Aorta (tissue), 5 donors: ENCODE measurements at regions not wholly inside any gene's neighbourhood (a gene's known extent, or its start where the extent isn't known, plus 50 kb on each side); places are given as distances from the start of the nearest gene placed in this dataset.
A peak's percentile ranks its signal among the peaks of the same experiment; 100 is the strongest.
"Not testable (repeated sequence)": the region's sequence is repeated elsewhere in the genome, so short reads cannot be mapped to it uniquely, and the experiment has no call there.

Source experiments
- ATAC-seq: fragments of 200-7000 bp; cut with Tn5 transposase; one replicate; pipeline ENCODE4 v1.9.1; 2022; ENCODE audit warnings: moderate library complexity; ENCODE audit not compliant: low FRiP score
- DNase-seq, 2 donors: peaks; one replicate each; pipeline ENCODE4 v3.0.0-alpha.2; 2020
- H3K27ac ChIP-seq, 2 donors: one replicate each; pipeline ENCODE4 v1.5.1; 2013; ENCODE audit warnings: low read length in 2 of 2, mild to moderate bottlenecking in 2 of 2, moderate library complexity in 2 of 2, control low read depth in 1 of 2, inconsistent platforms in 1 of 2, low read depth in 1 of 2
- H3K27me3 ChIP-seq, 2 donors: one replicate each; pipeline ENCODE4 v1.6.1; 2013; ENCODE audit warnings: control low read depth in 1 of 2, low read length in 1 of 2, mild to moderate bottlenecking in 1 of 2, moderate library complexity in 1 of 2; ENCODE audit not compliant: insufficient read depth in 2 of 2, control insufficient read depth in 1 of 2
- H3K36me3 ChIP-seq, 2 donors: one replicate each; pipeline ENCODE4 v1.6.1; 2013; ENCODE audit warnings: control low read depth in 1 of 2, low read length in 1 of 2, mild to moderate bottlenecking in 1 of 2; ENCODE audit not compliant: insufficient read depth in 2 of 2, control insufficient read depth in 1 of 2
- H3K4me1 ChIP-seq, 2 donors: one replicate each; pipeline ENCODE4 v1.6.1; 2013; ENCODE audit warnings: low read length in 2 of 2, control low read depth in 1 of 2, mild to moderate bottlenecking in 1 of 2, moderate library complexity in 1 of 2; ENCODE audit not compliant: insufficient read depth in 2 of 2, control insufficient read depth in 1 of 2
- H3K4me3 ChIP-seq, 2 donors: one replicate each; pipeline ENCODE4 v1.5.1; 2013; ENCODE audit warnings: low read length in 2 of 2, control low read depth in 1 of 2, mild to moderate bottlenecking in 1 of 2
- H3K9me3 ChIP-seq: one replicate; pipeline ENCODE4 v1.6.1; 2013; ENCODE audit warnings: mild to moderate bottlenecking, low read length; ENCODE audit not compliant: control insufficient read depth
- WGBS, 2 donors: extraction: QIAGEN DNeasy Blood & Tissue Kit; methylation state at CpG; one replicate each; pipeline ENCODE4 v1.1.7; 2013; 5-methylcytosine and 5-hydroxymethylcytosine counted together
- intact Hi-C, 2 donors: fragments of 100-400 bp; cut with DNase I; formaldehyde crosslinking; loops; one replicate each; pipeline versions ENCODE4 v1.14.2 to v1.15.0; 2022
- donor health status: healthy with polysubstance abuse.
- donor health status: Bipolar disorder and iron deficiency.
- donor health status: DM: no; HTN: no; CAD: no.
- donor health status: DM: no; HTN: no; CAD: no.
- donor health status: DM: yes; HTN: yes; CAD: no.

DNA sequence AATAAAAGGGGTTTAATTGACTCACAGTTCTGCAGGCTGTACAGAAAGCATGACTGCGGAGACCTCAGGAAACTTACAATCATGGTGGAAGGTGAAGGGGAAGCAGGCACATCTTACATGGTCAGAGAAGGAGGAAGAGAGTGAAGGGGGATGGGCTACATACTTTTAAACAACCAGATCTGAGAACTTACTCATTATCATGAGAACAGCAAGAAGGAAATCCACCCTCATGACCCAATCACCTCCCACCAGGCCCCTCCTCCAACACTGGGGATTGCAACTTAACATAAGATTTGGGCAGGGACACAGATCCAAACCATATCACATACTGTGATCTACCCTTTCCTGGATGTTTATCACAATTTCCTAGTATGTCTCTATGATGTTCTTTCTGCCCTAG lies 1093.0 kb upstream of the TMEM132C start:
- not testable (repeated sequence) for ATAC-seq

GRCh38 chr12:127174881-127175280 lies 1092.1 kb upstream of the TMEM132C start:
- no peaks in the 10 kb centered on the region for H3K4me1 ChIP-seq
- no peak for DNase-seq
- H3K27ac ChIP-seq, result no peak overlapping the region
- H3K27me3 ChIP-seq, result peaks cover 0 to 2% of the 10 kb centered on the region in 2 donors
- intact Hi-C loops, result no loop called here
- no peaks in the 10 kb centered on the region for H3K36me3 ChIP-seq
- peaks cover 11% of the 10 kb centered on the region for H3K9me3 ChIP-seq
- H3K4me3 ChIP-seq, result no peak overlapping the region
- no peak for ATAC-seq
- WGBS, 2 donors, result 78 to 83% methylated on average over 6 of the region's 6 CpGs

More for the DNA sequence above, 1093.0 kb upstream of the TMEM132C start:
- H3K4me1 ChIP-seq, H3K27me3 ChIP-seq, intact Hi-C loops, H3K36me3 ChIP-seq, H3K4me3 ChIP-seq, DNase-seq, H3K27ac ChIP-seq: not testable (repeated sequence)
- 87 to 96% methylated on average over 1 of the region's 1 CpG for WGBS, 2 donors
- H3K9me3 ChIP-seq, result peaks cover 11% of the 10 kb centered on the region

DNA sequence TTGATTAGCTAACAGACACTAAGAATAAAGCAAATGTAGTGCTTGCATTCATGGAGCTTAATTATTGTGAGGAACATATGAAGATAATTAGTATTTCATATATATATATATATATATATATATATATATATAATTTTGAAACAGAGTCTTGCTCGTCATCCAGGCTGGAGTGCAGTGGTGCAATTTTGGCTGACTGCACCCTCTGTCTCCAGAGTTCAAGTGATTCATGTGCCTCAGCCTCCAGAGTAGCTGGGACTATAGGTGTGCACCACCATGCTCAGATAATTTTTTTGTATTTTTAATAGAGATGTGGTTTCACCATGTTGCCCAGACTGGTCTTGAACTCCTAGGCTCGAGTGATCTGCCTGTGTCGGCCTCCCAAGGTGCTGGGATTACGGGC lies 1091.6 kb upstream of the TMEM132C start:
- no peak for DNase-seq
- ATAC-seq, result no peak
- Histone ChIP-seq H3K9me3 (peaks cover 11% of the 10 kb centered on the region), H3K27ac (no peak overlapping the region), H3K36me3 (no peaks in the 10 kb centered on the region), H3K4me1 (no peaks in the 10 kb centered on the region), H3K4me3 (no peak overlapping the region), H3K27me3 (peaks cover 0 to 2% of the 10 kb centered on the region in 2 donors)
- 84 to 88% methylated on average over 4 of the region's 4 CpGs for WGBS, 2 donors
- intact Hi-C loops, result no loop called here

- Histone ChIP-seq H3K27me3 (peaks cover 0 to 2% of the 10 kb centered on the region in 2 donors), H3K27ac (no peak overlapping the region), H3K36me3 (no peaks in the 10 kb centered on the region), H3K4me3 (no peak overlapping the region), H3K9me3 (peaks cover 11% of the 10 kb centered on the region), H3K4me1 (no peaks in the 10 kb centered on the region)
- ATAC-seq, result no peak
- intact Hi-C loops, result no loop called here
- DNase-seq, result no peak
- WGBS, 2 donors, result 92 to 94% methylated on average over 4 of the region's 4 CpGs
Measured at GRCh38 chr12:127176804-127177203, 1090.2 kb upstream of the TMEM132C start.

DNA sequence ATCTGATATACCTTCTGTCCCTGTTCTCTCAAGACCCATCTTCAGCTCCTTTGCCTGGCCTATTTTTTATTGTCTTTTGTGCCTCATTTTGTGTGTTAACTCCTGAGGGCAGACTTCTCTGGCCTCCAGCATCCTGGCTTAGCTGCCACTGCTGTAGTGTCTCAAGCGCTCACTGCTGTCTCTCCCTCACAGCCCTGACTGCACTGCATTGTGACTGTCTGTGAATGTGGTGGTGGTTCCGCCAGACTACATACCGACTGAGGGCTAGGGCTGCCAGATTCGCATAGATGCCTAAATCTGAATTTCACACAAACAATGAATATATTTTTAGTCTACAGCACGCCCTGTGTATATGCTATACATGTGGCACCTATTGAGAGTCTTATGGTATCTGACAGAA lies 1088.9 kb upstream of the TMEM132C start:
- no peaks in the 10 kb centered on the region for H3K36me3 ChIP-seq
- DNase-seq (no peak), ATAC-seq (no peak)
- 87 to 90% methylated on average over 5 of the region's 5 CpGs for WGBS, 2 donors
- no peak overlapping the region for H3K4me3 ChIP-seq
- intact Hi-C loops, result no loop called here
- peaks cover 0 to 2% of the 10 kb centered on the region in 2 donors for H3K27me3 ChIP-seq
- peaks cover 9% of the 10 kb centered on the region for H3K9me3 ChIP-seq
- no peaks in the 10 kb centered on the region for H3K4me1 ChIP-seq
- H3K27ac ChIP-seq, result no peak overlapping the region

DNA sequence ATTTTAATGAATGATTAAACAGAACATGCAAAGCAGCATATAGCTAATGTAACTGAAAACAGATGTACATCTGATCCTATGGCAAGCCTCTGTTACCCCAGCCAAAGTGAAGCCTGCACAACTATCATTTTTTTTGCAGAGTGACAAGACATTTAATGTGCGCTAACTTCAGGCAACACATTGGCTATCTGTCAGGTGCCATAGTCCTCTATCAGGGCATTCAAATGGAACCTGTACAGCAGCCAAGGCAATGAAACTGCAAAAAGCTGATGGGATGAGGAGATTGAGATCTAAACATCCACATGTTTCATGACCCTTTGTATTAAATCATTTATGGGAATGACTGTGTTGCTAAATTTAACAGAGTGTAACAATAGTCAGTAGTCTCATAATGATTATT lies 1088.5 kb upstream of the TMEM132C start:
- Histone ChIP-seq H3K27ac (no peak overlapping the region), H3K9me3 (peaks cover 9% of the 10 kb centered on the region), H3K4me1 (no peaks in the 10 kb centered on the region), H3K4me3 (no peak overlapping the region), H3K27me3 (peaks cover 0 to 2% of the 10 kb centered on the region in 2 donors), H3K36me3 (no peaks in the 10 kb centered on the region)
- DNase-seq, result no peak
- intact Hi-C loops, result no loop called here
- no peak for ATAC-seq
- WGBS, 2 donors, result 91 to 93% methylated on average over 1 of the region's 1 CpG

DNA sequence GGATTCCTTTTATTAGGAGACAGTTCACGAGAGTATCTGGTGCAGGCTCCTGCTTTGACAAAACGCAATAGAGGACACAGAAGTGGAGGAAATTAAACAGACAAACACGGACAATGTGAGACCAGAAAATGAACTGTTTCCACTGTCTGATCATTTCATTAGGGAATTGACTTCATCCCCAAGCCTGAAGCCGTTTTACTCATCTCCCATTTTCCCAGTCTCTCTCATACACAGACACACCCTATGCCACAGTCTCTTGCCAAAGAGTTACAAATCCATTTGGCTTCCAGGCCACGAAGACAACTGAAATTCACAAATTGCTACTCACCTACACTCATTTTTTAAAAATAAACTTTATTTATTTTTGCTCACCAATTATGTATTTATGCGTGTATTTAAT lies 1087.8 kb upstream of the TMEM132C start:
- H3K9me3 ChIP-seq, result peaks cover 9% of the 10 kb centered on the region
- H3K27me3 ChIP-seq, result peaks cover 0 to 2% of the 10 kb centered on the region in 2 donors
- H3K27ac ChIP-seq, result no peak overlapping the region
- 81 to 82% methylated on average over 6 of the region's 6 CpGs for WGBS, 2 donors
- no peaks in the 10 kb centered on the region for H3K36me3 ChIP-seq
- no peaks in the 10 kb centered on the region for H3K4me1 ChIP-seq
- ATAC-seq, result peak; percentile 48
- no peak for DNase-seq
- intact Hi-C loops, result no loop called here
- H3K4me3 ChIP-seq, result no peak overlapping the region

DNA sequence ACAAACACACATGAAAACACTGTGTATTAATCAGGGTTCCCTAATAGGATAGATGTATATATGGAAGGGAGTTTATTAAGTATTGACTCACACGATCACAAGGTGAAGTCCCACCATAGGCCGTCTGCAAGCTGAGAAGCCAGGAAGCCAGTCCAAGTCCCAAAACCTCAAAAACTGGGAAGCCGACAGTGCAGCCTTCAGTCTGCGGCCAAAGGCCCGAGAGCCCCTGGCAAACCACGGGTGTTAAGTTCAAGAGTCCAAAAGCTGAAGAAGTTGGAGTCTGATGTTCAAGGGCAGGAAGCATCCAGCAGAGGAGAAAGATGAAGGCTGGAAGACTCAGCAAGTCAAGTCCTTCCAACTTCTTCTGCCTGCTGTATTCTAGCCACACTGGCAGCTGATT lies 1085.0 kb upstream of the TMEM132C start:
- H3K9me3 ChIP-seq, result peaks cover 7% of the 10 kb centered on the region
- no peaks in the 10 kb centered on the region for H3K4me1 ChIP-seq
- no peak overlapping the region for H3K27ac ChIP-seq
- peak in 1 of 2 donors; percentile 49 for DNase-seq
- no peak for ATAC-seq
- 85 to 91% methylated on average over 6 of the region's 6 CpGs for WGBS, 2 donors
- H3K36me3 ChIP-seq, result no peaks in the 10 kb centered on the region
- H3K27me3 ChIP-seq, result peaks cover 0 to 2% of the 10 kb centered on the region in 2 donors
- intact Hi-C loops, result no loop called here
- H3K4me3 ChIP-seq, result no peak overlapping the region

GRCh38 chr12:127189992-127190391 lies 1077.0 kb upstream of the TMEM132C start:
- Histone ChIP-seq H3K9me3 (peaks cover 4% of the 10 kb centered on the region), H3K27ac (no peak overlapping the region), H3K36me3 (no peaks in the 10 kb centered on the region), H3K4me1 (no peaks in the 10 kb centered on the region), H3K4me3 (no peak overlapping the region), H3K27me3 (no peaks in the 10 kb centered on the region)
- 89 to 93% methylated on average over 1 of the region's 1 CpG for WGBS, 2 donors
- no peak for ATAC-seq
- no peak for DNase-seq
- intact Hi-C loops, result no loop called here
